ENCODE measurements at regions not wholly inside any gene's neighbourhood (a gene's known extent, or its start where the extent isn't known, plus 50 kb on each side); places are given as distances from the start of the nearest gene placed in this dataset.

DNA sequence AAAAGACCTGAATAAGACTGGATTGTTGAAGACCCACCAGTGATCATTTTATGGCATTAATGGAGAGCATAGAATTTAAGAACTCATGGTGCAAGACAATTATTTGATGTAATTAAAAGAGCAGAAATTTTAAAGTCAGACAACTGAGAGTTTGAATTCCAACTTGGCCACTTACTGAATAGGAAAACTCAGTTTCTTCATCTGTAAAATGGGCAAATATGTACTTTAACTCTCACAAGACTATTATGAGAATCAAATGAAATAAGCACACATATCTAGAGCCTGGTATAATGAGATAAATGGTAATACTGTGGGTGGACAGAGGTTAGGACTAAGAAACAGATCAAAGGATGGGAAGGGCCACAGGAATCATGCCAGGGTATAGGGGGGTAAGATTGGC lies 88.0 kb downstream of the SOX9 start:
- no peaks in the 10 kb centered on the region for H3K79me2 ChIP-seq (replicated peaks; ENCODE audit: insufficient read depth)
- Mint-ChIP-seq H3K4me1 (peaks cover 20% of the 10 kb centered on the region), H3K27me3 (ENCODE audit: insufficient read depth, low read depth, poor library complexity) (peaks cover 2% of the 10 kb centered on the region), H3K27ac (no peak overlapping the region), H3K36me3 (ENCODE audit: low read depth) (no peaks in the 10 kb centered on the region), H3K9me3 (no peaks in the 10 kb centered on the region), H3K4me3 (no peak overlapping the region)
- 0 out of 2 replicates have a peak, but pooled peaks cover 3% of the 10 kb centered on the region for H3K27me3 ChIP-seq (ENCODE audit: insufficient read depth)
- H3F3A ChIP-seq (replicated peaks; ENCODE audit: low read depth): no peaks in the 10 kb centered on the region
- DNase-seq (ENCODE audit: low spot score): no peak
- ATAC-seq: no peak
- H2AFZ ChIP-seq: no peak overlapping the region
- H3K9me2 ChIP-seq (ENCODE audit: insufficient read depth): no peaks in the 10 kb centered on the region
- no peak overlapping the region for H3K27ac ChIP-seq (ENCODE audit: low read depth)
- no peak overlapping the region for H3K4me3 ChIP-seq
- H3K36me3 ChIP-seq (ENCODE audit: insufficient read depth): no peaks in the 10 kb centered on the region
- TF ChIP-seq STAT1 (IDR thresholded peaks at IDR 0.05; ENCODE audit: unreplicated experiment) (no peak), CREB1 (CRISPR knock-in tag; IDR thresholded peaks at IDR 0.05; ENCODE audit: low read depth) (no peak), ZNF114 (CRISPR knock-in tag; IDR thresholded peaks at IDR 0.05) (no peak), EZH2 (IDR thresholded peaks at IDR 0.05; ENCODE audit: low read depth, unreplicated experiment) (no peak), JUNB (IDR thresholded peaks at IDR 0.05; ENCODE audit: unreplicated experiment) (no peak), ZNF331 (CRISPR knock-in tag; IDR thresholded peaks at IDR 0.05; ENCODE audit: low read depth) (no peak), EZH2phosphoT487 (IDR thresholded peaks at IDR 0.05; ENCODE audit: unreplicated experiment) (no peak), NANOG (IDR thresholded peaks at IDR 0.05; ENCODE audit: borderline replicate concordance) (no peak), POLR2AphosphoS5 (IDR thresholded peaks at IDR 0.05; ENCODE audit: low read depth) (no peak)
- TF ChIP-seq, protein P1, sequence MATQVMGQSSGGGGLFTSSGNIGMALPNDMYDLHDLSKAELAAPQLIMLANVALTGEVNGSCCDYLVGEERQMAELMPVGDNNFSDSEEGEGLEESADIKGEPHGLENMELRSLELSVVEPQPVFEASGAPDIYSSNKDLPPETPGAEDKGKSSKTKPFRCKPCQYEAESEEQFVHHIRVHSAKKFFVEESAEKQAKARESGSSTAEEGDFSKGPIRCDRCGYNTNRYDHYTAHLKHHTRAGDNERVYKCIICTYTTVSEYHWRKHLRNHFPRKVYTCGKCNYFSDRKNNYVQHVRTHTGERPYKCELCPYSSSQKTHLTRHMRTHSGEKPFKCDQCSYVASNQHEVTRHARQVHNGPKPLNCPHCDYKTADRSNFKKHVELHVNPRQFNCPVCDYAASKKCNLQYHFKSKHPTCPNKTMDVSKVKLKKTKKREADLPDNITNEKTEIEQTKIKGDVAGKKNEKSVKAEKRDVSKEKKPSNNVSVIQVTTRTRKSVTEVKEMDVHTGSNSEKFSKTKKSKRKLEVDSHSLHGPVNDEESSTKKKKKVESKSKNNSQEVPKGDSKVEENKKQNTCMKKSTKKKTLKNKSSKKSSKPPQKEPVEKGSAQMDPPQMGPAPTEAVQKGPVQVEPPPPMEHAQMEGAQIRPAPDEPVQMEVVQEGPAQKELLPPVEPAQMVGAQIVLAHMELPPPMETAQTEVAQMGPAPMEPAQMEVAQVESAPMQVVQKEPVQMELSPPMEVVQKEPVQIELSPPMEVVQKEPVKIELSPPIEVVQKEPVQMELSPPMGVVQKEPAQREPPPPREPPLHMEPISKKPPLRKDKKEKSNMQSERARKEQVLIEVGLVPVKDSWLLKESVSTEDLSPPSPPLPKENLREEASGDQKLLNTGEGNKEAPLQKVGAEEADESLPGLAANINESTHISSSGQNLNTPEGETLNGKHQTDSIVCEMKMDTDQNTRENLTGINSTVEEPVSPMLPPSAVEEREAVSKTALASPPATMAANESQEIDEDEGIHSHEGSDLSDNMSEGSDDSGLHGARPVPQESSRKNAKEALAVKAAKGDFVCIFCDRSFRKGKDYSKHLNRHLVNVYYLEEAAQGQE (IDR thresholded peaks at IDR 0.05; ENCODE audit: unreplicated experiment): no peak
- TF ChIP-seq, protein P2, sequence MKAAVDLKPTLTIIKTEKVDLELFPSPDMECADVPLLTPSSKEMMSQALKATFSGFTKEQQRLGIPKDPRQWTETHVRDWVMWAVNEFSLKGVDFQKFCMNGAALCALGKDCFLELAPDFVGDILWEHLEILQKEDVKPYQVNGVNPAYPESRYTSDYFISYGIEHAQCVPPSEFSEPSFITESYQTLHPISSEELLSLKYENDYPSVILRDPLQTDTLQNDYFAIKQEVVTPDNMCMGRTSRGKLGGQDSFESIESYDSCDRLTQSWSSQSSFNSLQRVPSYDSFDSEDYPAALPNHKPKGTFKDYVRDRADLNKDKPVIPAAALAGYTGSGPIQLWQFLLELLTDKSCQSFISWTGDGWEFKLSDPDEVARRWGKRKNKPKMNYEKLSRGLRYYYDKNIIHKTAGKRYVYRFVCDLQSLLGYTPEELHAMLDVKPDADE (IDR thresholded peaks at IDR 0.05): no peak
- TF ChIP-seq, protein P3, sequence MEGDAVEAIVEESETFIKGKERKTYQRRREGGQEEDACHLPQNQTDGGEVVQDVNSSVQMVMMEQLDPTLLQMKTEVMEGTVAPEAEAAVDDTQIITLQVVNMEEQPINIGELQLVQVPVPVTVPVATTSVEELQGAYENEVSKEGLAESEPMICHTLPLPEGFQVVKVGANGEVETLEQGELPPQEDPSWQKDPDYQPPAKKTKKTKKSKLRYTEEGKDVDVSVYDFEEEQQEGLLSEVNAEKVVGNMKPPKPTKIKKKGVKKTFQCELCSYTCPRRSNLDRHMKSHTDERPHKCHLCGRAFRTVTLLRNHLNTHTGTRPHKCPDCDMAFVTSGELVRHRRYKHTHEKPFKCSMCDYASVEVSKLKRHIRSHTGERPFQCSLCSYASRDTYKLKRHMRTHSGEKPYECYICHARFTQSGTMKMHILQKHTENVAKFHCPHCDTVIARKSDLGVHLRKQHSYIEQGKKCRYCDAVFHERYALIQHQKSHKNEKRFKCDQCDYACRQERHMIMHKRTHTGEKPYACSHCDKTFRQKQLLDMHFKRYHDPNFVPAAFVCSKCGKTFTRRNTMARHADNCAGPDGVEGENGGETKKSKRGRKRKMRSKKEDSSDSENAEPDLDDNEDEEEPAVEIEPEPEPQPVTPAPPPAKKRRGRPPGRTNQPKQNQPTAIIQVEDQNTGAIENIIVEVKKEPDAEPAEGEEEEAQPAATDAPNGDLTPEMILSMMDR (conservative IDR thresholded peaks at IDR 0.05; ENCODE audit: low read depth in 2 of 2): no peak
- TF ChIP-seq, protein P4, sequence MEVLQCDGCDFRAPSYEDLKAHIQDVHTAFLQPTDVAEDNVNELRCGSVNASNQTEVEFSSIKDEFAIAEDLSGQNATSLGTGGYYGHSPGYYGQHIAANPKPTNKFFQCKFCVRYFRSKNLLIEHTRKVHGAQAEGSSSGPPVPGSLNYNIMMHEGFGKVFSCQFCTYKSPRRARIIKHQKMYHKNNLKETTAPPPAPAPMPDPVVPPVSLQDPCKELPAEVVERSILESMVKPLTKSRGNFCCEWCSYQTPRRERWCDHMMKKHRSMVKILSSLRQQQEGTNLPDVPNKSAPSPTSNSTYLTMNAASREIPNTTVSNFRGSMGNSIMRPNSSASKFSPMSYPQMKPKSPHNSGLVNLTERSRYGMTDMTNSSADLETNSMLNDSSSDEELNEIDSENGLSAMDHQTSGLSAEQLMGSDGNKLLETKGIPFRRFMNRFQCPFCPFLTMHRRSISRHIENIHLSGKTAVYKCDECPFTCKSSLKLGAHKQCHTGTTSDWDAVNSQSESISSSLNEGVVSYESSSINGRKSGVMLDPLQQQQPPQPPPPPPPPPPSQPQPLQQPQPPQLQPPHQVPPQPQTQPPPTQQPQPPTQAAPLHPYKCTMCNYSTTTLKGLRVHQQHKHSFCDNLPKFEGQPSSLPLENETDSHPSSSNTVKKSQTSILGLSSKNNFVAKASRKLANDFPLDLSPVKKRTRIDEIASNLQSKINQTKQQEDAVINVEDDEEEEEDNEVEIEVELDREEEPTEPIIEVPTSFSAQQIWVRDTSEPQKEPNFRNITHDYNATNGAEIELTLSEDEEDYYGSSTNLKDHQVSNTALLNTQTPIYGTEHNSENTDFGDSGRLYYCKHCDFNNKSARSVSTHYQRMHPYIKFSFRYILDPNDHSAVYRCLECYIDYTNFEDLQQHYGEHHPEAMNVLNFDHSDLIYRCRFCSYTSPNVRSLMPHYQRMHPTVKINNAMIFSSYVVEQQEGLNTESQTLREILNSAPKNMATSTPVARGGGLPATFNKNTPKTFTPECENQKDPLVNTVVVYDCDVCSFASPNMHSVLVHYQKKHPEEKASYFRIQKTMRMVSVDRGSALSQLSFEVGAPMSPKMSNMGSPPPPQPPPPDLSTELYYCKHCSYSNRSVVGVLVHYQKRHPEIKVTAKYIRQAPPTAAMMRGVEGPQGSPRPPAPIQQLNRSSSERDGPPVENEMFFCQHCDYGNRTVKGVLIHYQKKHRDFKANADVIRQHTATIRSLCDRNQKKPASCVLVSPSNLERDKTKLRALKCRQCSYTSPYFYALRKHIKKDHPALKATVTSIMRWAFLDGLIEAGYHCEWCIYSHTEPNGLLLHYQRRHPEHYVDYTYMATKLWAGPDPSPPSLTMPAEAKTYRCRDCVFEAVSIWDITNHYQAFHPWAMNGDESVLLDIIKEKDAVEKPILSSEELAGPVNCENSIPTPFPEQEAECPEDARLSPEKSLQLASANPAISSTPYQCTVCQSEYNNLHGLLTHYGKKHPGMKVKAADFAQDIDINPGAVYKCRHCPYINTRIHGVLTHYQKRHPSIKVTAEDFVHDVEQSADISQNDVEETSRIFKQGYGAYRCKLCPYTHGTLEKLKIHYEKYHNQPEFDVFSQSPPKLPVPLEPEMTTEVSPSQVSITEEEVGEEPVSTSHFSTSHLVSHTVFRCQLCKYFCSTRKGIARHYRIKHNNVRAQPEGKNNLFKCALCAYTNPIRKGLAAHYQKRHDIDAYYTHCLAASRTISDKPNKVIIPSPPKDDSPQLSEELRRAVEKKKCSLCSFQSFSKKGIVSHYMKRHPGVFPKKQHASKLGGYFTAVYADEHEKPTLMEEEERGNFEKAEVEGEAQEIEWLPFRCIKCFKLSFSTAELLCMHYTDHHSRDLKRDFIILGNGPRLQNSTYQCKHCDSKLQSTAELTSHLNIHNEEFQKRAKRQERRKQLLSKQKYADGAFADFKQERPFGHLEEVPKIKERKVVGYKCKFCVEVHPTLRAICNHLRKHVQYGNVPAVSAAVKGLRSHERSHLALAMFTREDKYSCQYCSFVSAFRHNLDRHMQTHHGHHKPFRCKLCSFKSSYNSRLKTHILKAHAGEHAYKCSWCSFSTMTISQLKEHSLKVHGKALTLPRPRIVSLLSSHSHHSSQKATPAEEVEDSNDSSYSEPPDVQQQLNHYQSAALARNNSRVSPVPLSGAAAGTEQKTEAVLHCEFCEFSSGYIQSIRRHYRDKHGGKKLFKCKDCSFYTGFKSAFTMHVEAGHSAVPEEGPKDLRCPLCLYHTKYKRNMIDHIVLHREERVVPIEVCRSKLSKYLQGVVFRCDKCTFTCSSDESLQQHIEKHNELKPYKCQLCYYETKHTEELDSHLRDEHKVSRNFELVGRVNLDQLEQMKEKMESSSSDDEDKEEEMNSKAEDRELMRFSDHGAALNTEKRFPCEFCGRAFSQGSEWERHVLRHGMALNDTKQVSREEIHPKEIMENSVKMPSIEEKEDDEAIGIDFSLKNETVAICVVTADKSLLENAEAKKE (CRISPR knock-in tag; IDR thresholded peaks at IDR 0.05): no peak
- H4K20me1 ChIP-seq (replicated peaks; ENCODE audit: insufficient read depth): no peaks in the 10 kb centered on the region
- H3K4me2 ChIP-seq: no peak overlapping the region
- 0 out of 2 replicates have a peak, but pooled peaks cover 9% of the 10 kb centered on the region for H3K4me1 ChIP-seq (ENCODE audit: insufficient read depth)

Measured in GM23338 (cell line).